Umbilical cord (tissue), 1 donor: ENCODE measurements at regions not wholly inside any gene's neighbourhood (a gene's known extent, or its start where the extent isn't known, plus 50 kb on each side); places are given as distances from the start of the nearest gene placed in this dataset.
"Not testable (repeated sequence)": the region's sequence is repeated elsewhere in the genome, so short reads cannot be mapped to it uniquely, and the experiment has no call there.

Source experiments
- DNase-seq: peaks from one replicate; pipeline ENCODE4 v3.0.0-alpha.2; 2015; ENCODE audit warnings: low spot score

- DNase-seq: no peak
Observed at GRCh38 chr7:77484785-77485184, 52.3 kb upstream of the PTPN12 start.

- DNase-seq: peak; percentile 39
Observed at GRCh38 chr7:77482015-77482414, 55.1 kb upstream of the PTPN12 start.

GRCh38 chr7:77481615-77482014, 55.5 kb upstream of the PTPN12 start:
- no peak for DNase-seq

GRCh38 chr7:77480102-77480627, 56.9 kb upstream of the PTPN12 start:
- not testable (repeated sequence) for DNase-seq

GRCh38 chr7:77479536-77480088, 57.5 kb upstream of the PTPN12 start:
- no peak for DNase-seq

GRCh38 chr7:77476871-77477270, 60.2 kb upstream of the PTPN12 start:
- no peak for DNase-seq

GRCh38 chr7:77475181-77475580, 59.0 kb upstream of the GSAP start:
- DNase-seq: no peak

- DNase-seq: no peak
Observed at GRCh38 chr7:77474756-77475155, 58.6 kb upstream of the GSAP start.

GRCh38 chr7:77473229-77474005, 57.3 kb upstream of the GSAP start:
- no peak for DNase-seq

- DNase-seq: no peak
Observed at GRCh38 chr7:77469927-77470326, 53.8 kb upstream of the GSAP start.

- peak; percentile 25 for DNase-seq
Observed at GRCh38 chr7:77467408-77467807, 51.3 kb upstream of the GSAP start.

- no peak for DNase-seq
Observed at GRCh38 chr7:77466450-77466849, 50.3 kb upstream of the GSAP start.
